ENCODE measurements at regions not wholly inside any gene's neighbourhood (a gene's known extent, or its start where the extent isn't known, plus 50 kb on each side); places are given as distances from the start of the nearest gene placed in this dataset.

GRCh38 chr20:11847827-11848226 is 69.9 kb upstream of the BTBD3 start:
- Histone ChIP-seq H3K27me3 (ENCODE audit: control insufficient read depth, insufficient read depth, low read length) (no peaks in the 10 kb centered on the region), H3K36me3 (ENCODE audit: control insufficient read depth, insufficient read depth, low read length) (no peaks in the 10 kb centered on the region), H3K4me3 (ENCODE audit: low read depth, low read length) (no peak overlapping the region)
- TF ChIP-seq CTCF (IDR thresholded peaks at IDR 0.05; ENCODE audit: insufficient read depth, low read length, poor library complexity, severe bottlenecking) = no peak
- no peak for DNase-seq (ENCODE audit: low read depth)

- no peaks in the 10 kb centered on the region for H3K27me3 ChIP-seq (ENCODE audit: control insufficient read depth, insufficient read depth, low read length)
Observed at GRCh38 chr20:11849270-11849915, 68.3 kb upstream of the BTBD3 start.

GRCh38 chr20:11849976-11850670 is 67.6 kb upstream of the BTBD3 start:
- no peak for TF ChIP-seq CTCF (IDR thresholded peaks at IDR 0.05; ENCODE audit: insufficient read depth, low read length, poor library complexity, severe bottlenecking)
- H3K36me3 ChIP-seq (ENCODE audit: control insufficient read depth, insufficient read depth, low read length) = no peaks in the 10 kb centered on the region
- no peak for DNase-seq (ENCODE audit: low read depth)
- H3K27me3 ChIP-seq (ENCODE audit: control insufficient read depth, insufficient read depth, low read length) = no peaks in the 10 kb centered on the region
- no peak overlapping the region for H3K4me3 ChIP-seq (ENCODE audit: low read depth, low read length)

More at GRCh38 chr20:11849270-11849915, 68.3 kb upstream of the BTBD3 start:
- DNase-seq (ENCODE audit: low read depth) = no peak
- Histone ChIP-seq H3K36me3 (ENCODE audit: control insufficient read depth, insufficient read depth, low read length) (no peaks in the 10 kb centered on the region), H3K4me3 (ENCODE audit: low read depth, low read length) (no peak overlapping the region)
- no peak for TF ChIP-seq CTCF (IDR thresholded peaks at IDR 0.05; ENCODE audit: insufficient read depth, low read length, poor library complexity, severe bottlenecking)

GRCh38 chr20:11850901-11851300 is 66.8 kb upstream of the BTBD3 start:
- no peak for DNase-seq (ENCODE audit: low read depth)
- Histone ChIP-seq H3K4me3 (ENCODE audit: low read depth, low read length) (no peak overlapping the region), H3K27me3 (ENCODE audit: control insufficient read depth, insufficient read depth, low read length) (no peaks in the 10 kb centered on the region), H3K36me3 (ENCODE audit: control insufficient read depth, insufficient read depth, low read length) (no peaks in the 10 kb centered on the region)
- no peak for TF ChIP-seq CTCF (IDR thresholded peaks at IDR 0.05; ENCODE audit: insufficient read depth, low read length, poor library complexity, severe bottlenecking)

GRCh38 chr20:11851646-11852045 is 66.0 kb upstream of the BTBD3 start:
- no peak for DNase-seq (ENCODE audit: low read depth)
- no peak for TF ChIP-seq CTCF (IDR thresholded peaks at IDR 0.05; ENCODE audit: insufficient read depth, low read length, poor library complexity, severe bottlenecking)
- H3K27me3 ChIP-seq (ENCODE audit: control insufficient read depth, insufficient read depth, low read length) = no peaks in the 10 kb centered on the region
- H3K36me3 ChIP-seq (ENCODE audit: control insufficient read depth, insufficient read depth, low read length) = no peaks in the 10 kb centered on the region
- no peak overlapping the region for H3K4me3 ChIP-seq (ENCODE audit: low read depth, low read length)
